ENCODE measurements at regions not wholly inside any gene's neighbourhood (a gene's known extent, or its start where the extent isn't known, plus 50 kb on each side); places are given as distances from the start of the nearest gene placed in this dataset.

DNA sequence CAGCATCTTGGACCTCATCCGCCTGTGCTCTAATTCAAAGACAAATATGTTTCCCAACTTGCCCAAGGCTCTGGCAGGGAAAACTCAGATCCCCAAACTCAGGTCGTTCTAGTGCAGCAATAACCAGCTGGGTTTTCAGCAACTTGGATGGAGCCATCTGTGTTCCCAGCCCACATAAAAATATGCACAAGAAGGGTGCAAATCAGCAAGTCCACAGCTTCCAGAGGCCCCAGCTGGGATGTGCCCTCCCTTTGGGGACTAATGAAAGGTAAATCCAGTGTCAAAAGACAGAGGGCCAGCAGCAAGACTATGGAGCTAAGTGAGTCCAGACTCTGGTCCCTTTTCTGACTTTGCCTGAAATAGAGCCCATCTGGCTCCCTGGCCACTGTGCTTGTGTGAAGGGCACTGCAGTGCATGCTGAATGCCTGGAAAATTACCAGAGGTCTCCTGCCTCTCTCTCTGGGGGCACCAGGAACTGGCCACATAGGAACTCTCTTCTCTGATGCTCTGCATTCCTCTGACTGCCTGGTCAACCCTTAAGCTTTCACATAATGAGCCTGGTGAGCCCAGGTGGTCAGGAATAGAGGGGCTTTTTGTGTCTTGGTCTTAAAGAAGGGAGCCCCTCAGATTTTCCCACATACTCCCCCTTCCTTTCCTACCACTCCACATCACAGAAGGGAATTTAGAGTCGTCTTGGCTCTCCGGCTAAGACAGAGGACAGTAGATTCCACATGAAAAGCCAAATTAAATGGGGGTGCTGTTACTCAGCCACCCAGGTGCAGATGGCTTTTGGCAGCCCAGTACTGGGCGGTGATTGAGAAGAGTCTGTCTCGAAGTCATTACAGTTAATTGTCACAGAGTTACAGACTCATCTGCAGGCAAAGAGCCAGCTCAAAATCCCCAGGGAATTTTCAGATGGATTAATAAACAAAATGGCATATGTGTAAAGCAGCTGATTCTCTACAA, 88.1 kb upstream of the C1orf21 start:
- no peak for TF ChIP-seq ZBTB11 (tag by site-specific recombination; conservative IDR thresholded peaks at IDR 0.05; ENCODE audit: low read depth)
- TF ChIP-seq CTCF (tag by site-specific recombination; IDR thresholded peaks at IDR 0.05), result no peak
- TF ChIP-seq PRDM4 (tag by site-specific recombination; IDR thresholded peaks at IDR 0.05), result no peak
- no peak for TF ChIP-seq ZNF155 (tag by site-specific recombination; IDR thresholded peaks at IDR 0.05)
- TF ChIP-seq ZNF792 (tag by site-specific recombination; IDR thresholded peaks at IDR 0.05), result no peak
- TF ChIP-seq, protein P1, sequence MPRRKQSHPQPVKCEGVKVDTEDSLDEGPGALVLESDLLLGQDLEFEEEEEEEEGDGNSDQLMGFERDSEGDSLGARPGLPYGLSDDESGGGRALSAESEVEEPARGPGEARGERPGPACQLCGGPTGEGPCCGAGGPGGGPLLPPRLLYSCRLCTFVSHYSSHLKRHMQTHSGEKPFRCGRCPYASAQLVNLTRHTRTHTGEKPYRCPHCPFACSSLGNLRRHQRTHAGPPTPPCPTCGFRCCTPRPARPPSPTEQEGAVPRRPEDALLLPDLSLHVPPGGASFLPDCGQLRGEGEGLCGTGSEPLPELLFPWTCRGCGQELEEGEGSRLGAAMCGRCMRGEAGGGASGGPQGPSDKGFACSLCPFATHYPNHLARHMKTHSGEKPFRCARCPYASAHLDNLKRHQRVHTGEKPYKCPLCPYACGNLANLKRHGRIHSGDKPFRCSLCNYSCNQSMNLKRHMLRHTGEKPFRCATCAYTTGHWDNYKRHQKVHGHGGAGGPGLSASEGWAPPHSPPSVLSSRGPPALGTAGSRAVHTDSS (tag by site-specific recombination; IDR thresholded peaks at IDR 0.05), result no peak
- no peak for TF ChIP-seq ZNF510 (tag by site-specific recombination; IDR thresholded peaks at IDR 0.05; ENCODE audit: insufficient replicate concordance)
- TF ChIP-seq SETDB1 (IDR thresholded peaks at IDR 0.05; ENCODE audit: insufficient read length, low read length), result no peak
- TF ChIP-seq ZNF280D (tag by site-specific recombination; IDR thresholded peaks at IDR 0.05), result no peak
- no peak for TF ChIP-seq ZBTB17 (tag by site-specific recombination; IDR thresholded peaks at IDR 0.05)
- no peak for TF ChIP-seq ZNF274 (IDR thresholded peaks at IDR 0.05; ENCODE audit: low read length)
- TF ChIP-seq ZNF274 (tag by site-specific recombination; IDR thresholded peaks at IDR 0.05; ENCODE audit: borderline replicate concordance), result no peak
- no peak for TF ChIP-seq ZNF664 (tag by site-specific recombination; IDR thresholded peaks at IDR 0.05)
- no peak for TF ChIP-seq ZNF335 (tag by site-specific recombination; conservative IDR thresholded peaks at IDR 0.05)
